LNCAP (cell line): ENCODE measurements at regions not wholly inside any gene's neighbourhood (a gene's known extent, or its start where the extent isn't known, plus 50 kb on each side); places are given as distances from the start of the nearest gene placed in this dataset.

Experiments used
- TF ChIP-seq, protein P1 (sequence below): fragments of 450-650 bp; IDR thresholded peaks from 2 replicates; pipeline ENCODE4 v1.5.1; 2017; ENCODE audit warnings: mild to moderate bottlenecking

DNA sequence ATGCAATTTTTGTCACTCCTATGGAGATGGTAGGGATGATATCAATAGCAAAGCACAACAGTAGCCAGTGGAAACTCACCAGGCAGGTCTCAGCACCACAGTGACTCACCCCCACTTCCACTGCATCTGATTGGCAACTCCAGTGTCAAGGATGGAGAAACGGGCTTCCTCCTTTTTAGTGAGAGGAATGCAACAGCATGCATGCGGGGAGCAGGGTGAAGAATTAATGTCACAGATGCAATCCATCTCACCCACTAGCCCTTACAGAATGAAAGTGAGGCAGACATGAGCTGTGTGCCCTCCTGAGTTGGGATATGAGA lies 467.0 kb upstream of the C16orf82 start:
- TF ChIP-seq, protein P1, sequence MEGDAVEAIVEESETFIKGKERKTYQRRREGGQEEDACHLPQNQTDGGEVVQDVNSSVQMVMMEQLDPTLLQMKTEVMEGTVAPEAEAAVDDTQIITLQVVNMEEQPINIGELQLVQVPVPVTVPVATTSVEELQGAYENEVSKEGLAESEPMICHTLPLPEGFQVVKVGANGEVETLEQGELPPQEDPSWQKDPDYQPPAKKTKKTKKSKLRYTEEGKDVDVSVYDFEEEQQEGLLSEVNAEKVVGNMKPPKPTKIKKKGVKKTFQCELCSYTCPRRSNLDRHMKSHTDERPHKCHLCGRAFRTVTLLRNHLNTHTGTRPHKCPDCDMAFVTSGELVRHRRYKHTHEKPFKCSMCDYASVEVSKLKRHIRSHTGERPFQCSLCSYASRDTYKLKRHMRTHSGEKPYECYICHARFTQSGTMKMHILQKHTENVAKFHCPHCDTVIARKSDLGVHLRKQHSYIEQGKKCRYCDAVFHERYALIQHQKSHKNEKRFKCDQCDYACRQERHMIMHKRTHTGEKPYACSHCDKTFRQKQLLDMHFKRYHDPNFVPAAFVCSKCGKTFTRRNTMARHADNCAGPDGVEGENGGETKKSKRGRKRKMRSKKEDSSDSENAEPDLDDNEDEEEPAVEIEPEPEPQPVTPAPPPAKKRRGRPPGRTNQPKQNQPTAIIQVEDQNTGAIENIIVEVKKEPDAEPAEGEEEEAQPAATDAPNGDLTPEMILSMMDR = no peak

DNA sequence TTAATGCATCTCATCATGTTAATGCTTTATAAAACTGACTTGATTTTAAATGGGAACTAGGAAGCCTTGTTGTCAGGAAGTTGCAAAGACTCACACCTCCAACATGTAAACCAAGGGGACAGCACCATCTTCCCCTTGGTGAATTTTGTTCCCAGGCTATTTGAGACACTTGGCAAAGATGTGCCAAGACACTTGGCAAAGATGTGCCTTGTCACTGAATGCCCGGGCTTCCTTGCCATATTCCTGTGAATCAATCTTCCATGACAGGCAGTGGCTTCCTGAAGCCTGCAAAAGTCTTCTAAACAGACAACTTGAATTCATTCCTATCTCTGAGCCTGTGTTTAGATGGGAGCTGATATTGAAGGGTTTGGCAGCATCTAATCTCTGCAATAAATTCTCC lies 465.4 kb upstream of the C16orf82 start:
- TF ChIP-seq, protein P1 = no peak

DNA sequence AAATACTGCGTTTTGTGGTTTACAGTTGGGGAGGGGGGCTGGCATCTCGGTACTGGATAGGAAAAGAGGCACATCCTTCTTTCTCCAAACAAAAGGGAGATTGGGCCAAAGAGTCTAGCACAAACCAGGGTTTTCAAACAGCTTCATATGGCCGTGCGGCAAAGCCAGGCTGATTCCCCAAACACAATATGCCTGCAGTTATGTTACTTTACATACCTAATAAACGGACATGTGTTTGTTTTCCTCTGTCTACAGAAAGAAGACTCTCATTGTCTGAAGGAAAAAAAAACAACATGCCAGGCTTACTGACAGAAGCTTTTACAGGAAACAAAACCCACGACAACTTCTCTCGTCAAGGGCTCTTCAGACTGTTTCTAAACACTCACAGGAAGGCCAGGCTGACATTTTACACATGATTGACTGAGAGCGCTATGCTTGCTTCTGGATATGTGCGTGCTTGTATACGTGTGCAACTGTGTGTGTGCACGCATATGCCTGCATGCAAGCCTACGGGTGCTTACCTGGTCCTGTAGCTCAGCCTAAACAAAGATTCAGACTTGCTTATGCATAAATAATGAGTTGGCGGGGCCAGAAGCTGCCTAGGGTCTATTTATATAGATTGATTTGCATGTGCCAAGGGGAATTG lies 461.0 kb upstream of the C16orf82 start:
- TF ChIP-seq, protein P1 = no peak

DNA sequence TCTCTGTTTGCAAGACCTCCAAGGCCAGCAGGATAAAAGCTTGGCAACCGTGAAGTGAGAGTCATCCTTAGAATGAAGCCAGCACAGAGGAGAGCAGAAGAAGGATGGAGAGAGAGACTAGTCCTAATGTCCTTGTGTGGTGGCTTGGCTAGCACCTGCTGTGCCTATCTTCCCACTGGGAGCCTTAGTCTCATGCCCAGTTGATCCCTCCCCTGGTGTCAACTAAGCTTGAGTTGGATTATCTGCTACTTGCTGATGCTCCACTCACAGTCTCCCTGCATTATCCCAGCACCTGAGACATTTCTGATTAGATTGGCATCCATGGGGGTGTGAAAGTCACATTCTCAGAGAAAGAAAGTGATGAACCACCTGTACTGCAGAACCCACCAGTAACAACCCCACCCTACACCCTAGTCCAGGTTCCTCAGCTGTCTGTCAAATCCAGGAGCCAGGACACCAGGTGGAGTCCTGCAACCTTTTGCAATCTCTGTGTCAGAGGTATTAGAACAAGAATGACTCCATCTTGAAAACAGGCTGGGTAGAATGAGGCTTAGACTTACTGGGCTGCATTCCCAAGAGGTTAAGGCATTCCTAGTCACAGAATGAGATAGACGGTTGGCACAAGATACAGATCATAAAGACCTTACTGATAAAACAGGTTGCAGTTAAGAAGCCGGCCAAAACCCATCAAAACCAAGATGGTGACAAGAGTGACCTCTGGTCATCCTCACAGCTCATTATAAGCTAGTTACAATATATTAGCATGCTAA lies 460.2 kb upstream of the C16orf82 start:
- TF ChIP-seq, protein P1 = no peak

DNA sequence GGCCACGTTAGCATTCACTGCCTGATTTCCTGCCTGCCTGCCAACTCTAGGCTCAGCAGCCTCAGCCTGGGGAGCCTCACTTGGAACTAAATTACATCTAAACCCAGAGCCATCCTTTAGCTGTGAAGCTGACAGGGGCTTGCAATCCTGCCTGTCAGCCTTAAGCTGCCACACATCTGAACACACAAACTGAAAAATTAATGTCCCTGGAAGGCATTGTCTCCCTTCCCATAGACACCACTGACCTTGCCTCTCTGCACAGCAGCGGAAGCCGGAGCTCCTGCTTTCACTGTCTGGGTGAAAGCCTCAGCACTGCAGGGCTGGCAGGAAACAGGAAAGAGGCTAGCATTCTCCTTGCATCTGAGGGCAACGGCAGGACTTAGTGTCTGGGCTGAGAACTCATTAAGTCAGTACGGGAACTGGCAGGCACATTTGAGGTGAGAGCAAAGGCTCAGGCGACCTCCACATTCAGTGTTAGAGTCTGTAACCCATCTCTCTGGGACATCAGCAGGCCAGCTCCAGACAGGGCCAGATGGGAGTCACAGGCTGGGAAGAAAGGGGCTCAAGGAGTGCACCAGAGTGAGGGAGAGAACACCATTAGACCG lies 452.4 kb upstream of the C16orf82 start:
- TF ChIP-seq, protein P1 = no peak

DNA sequence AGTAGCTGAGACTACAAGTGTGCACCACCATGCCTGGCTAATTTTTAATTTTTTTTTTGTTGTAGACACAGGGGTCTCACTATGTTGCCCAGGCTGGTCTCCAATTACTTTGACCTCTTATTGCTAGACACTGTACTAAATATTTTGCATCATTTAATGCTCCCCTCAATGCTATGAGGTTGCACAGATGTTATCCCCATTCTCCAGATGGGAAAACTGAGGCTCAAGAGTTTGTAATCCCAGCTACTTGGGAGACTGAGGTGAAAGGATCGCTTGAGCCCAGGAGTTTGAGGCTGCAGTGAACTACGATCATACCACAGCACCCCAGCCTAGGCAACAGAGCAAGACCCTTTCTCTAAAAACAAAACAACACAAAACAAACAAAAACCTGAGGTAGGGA lies 443.3 kb upstream of the C16orf82 start:
- TF ChIP-seq, protein P1 = no peak

DNA sequence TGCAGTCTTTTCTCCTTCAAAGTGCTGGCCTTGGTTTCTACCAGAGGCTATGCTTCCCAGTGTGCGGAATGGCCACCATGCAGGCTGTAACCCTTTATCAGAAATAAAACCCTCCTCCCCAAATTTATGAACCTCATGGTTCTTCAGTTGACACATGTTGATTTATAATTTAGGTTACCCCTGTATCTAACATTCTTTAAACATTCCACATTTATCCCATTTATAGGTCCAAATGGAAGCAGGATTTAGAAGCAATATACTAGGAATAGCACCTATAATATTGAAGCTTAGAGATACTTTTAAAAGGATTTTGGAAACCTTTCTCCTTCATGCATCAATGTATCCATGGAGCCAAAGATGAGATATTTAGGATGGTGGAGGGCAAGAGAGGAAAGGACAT lies 438.8 kb upstream of the C16orf82 start:
- TF ChIP-seq, protein P1 = no peak
